Calu3 (cell line): ENCODE measurements at regions not wholly inside any gene's neighbourhood (a gene's known extent, or its start where the extent isn't known, plus 50 kb on each side); places are given as distances from the start of the nearest gene placed in this dataset.
"Not testable (repeated sequence)": the region's sequence is repeated elsewhere in the genome, so short reads cannot be mapped to it uniquely, and the experiment has no call there.

Experiments used
- BruUV-seq: library from RNA; stranded (reverse); fragments of 400-500 nt; replicated peaks from 2 replicates; lab custom pipeline; 2021; lab: Mats Ljungman, UMichigan
- CTCF ChIA-PET: fragments of 300-600 bp; sonication (Branson Sonifier 250); formaldehyde crosslinking; loops from one replicate; lab custom pipeline; 2022; ENCODE audit warnings: antibody characterized with exemption; lab: Charles Lee
- DNase-seq: peaks from one replicate; pipeline ENCODE4 v3.0.0; 2022
- H3K27ac Mint-ChIP-seq: one replicate; pipeline ENCODE4 v1.8.0; 2022; ENCODE audit warnings: mixed read lengths; ENCODE audit not compliant: unreplicated experiment
- H3K27me3 Mint-ChIP-seq: one replicate; pipeline ENCODE4 v1.8.0; 2022; ENCODE audit warnings: mixed read lengths; ENCODE audit not compliant: unreplicated experiment
- H3K36me3 Mint-ChIP-seq: one replicate; pipeline ENCODE4 v1.8.0; 2022; ENCODE audit warnings: mild to moderate bottlenecking, moderate library complexity, mixed read lengths; ENCODE audit not compliant: insufficient read depth, unreplicated experiment
- H3K4me1 Mint-ChIP-seq: one replicate; pipeline ENCODE4 v1.8.0; 2022; ENCODE audit warnings: mild to moderate bottlenecking, low read depth, mixed read lengths; ENCODE audit not compliant: unreplicated experiment
- H3K4me3 Mint-ChIP-seq: one replicate; pipeline ENCODE4 v1.8.0; 2022; ENCODE audit warnings: mild to moderate bottlenecking, low read depth, moderate library complexity, mixed read lengths; ENCODE audit not compliant: unreplicated experiment
- H3K9me3 Mint-ChIP-seq: one replicate; pipeline ENCODE4 v1.8.0; 2022; ENCODE audit warnings: low read depth, mixed read lengths; ENCODE audit not compliant: unreplicated experiment
- intact Hi-C: fragments of 100-400 bp; cut with micrococcal nuclease; formaldehyde crosslinking; loops from one replicate; pipeline ENCODE4 v1.10.0; 2022; ENCODE audit not compliant: unreplicated experiment
- TF ChIP-seq, protein P1 (sequence below): fragments of 200-600 bp; IDR thresholded peaks from one replicate; pipeline ENCODE4 v1.8.0; 2022; ENCODE audit warnings: antibody characterized with exemption; ENCODE audit not compliant: unreplicated experiment

GRCh38 chr4:25986807-25987206 is 72.8 kb downstream of the SMIM20 start:
- no peak for DNase-seq
- H3K27ac Mint-ChIP-seq = no peak overlapping the region
- no peaks in the 10 kb centered on the region for H3K4me1 Mint-ChIP-seq
- BruUV-seq = no TSS peak
- no peaks in the 10 kb centered on the region for H3K27me3 Mint-ChIP-seq
- CTCF ChIA-PET = no interaction called here
- intact Hi-C loops = loop anchor here (5.0 kb wide), 2 partner anchors 35 to 425 kb away; no protein-coding TSS in a partner anchor
- TF ChIP-seq, protein P1, sequence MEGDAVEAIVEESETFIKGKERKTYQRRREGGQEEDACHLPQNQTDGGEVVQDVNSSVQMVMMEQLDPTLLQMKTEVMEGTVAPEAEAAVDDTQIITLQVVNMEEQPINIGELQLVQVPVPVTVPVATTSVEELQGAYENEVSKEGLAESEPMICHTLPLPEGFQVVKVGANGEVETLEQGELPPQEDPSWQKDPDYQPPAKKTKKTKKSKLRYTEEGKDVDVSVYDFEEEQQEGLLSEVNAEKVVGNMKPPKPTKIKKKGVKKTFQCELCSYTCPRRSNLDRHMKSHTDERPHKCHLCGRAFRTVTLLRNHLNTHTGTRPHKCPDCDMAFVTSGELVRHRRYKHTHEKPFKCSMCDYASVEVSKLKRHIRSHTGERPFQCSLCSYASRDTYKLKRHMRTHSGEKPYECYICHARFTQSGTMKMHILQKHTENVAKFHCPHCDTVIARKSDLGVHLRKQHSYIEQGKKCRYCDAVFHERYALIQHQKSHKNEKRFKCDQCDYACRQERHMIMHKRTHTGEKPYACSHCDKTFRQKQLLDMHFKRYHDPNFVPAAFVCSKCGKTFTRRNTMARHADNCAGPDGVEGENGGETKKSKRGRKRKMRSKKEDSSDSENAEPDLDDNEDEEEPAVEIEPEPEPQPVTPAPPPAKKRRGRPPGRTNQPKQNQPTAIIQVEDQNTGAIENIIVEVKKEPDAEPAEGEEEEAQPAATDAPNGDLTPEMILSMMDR = no peak
- H3K4me3 Mint-ChIP-seq = no peak overlapping the region
- no peaks in the 10 kb centered on the region for H3K9me3 Mint-ChIP-seq
- no peaks in the 10 kb centered on the region for H3K36me3 Mint-ChIP-seq

- no peak for DNase-seq
- Mint-ChIP-seq H3K4me1 (no peaks in the 10 kb centered on the region), H3K9me3 (no peaks in the 10 kb centered on the region), H3K36me3 (no peaks in the 10 kb centered on the region), H3K27ac (no peak overlapping the region), H3K4me3 (no peak overlapping the region), H3K27me3 (no peaks in the 10 kb centered on the region)
- CTCF ChIA-PET = no interaction called here
- intact Hi-C loops = no loop called here
- BruUV-seq = no TSS peak
- TF ChIP-seq, protein P1 = no peak
Measured at GRCh38 chr4:25991340-25991739, 77.3 kb downstream of the SMIM20 start.

GRCh38 chr4:25993395-25994185 is 79.6 kb downstream of the SMIM20 start:
- Mint-ChIP-seq H3K36me3 (no peaks in the 10 kb centered on the region), H3K27ac (no peak overlapping the region), H3K9me3 (no peaks in the 10 kb centered on the region), H3K4me1 (no peaks in the 10 kb centered on the region), H3K27me3 (no peaks in the 10 kb centered on the region), H3K4me3 (no peak overlapping the region)
- no TSS peak for BruUV-seq
- CTCF ChIA-PET = interaction anchor here (0.5 kb wide), 1 partner anchor 460 kb away, joined by 5 read pairs; no protein-coding TSS in a partner anchor
- intact Hi-C loops = no loop called here
- TF ChIP-seq, protein P1 = no peak
- DNase-seq = peak; percentile 10

DNA sequence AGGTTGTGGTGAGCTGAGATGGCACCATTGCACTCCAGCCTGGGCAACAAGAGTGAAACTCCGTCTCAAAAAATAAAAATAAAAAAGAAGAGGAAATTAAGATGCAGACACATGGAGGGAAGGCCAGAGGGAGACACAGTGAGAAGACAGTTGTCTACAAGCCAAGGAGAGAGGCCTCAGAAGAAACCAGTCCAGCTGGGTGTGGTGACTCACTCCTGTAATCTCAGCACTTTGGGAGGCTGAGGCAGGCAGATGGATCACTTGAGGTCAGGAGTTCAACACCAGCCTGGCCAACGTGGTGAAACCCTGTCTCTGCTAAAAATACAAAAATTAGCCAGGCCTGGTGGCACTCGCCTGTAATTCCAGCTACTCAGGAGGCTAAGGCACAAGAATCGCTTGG is 80.6 kb downstream of the SMIM20 start:
- CTCF ChIA-PET, H3K36me3 Mint-ChIP-seq, H3K4me3 Mint-ChIP-seq, H3K27ac Mint-ChIP-seq, DNase-seq, intact Hi-C loops, H3K9me3 Mint-ChIP-seq, BruUV-seq, H3K4me1 Mint-ChIP-seq, H3K27me3 Mint-ChIP-seq: not testable (repeated sequence)
